Heart left ventricle (tissue), 13 donors: ENCODE measurements at regions not wholly inside any gene's neighbourhood (a gene's known extent, or its start where the extent isn't known, plus 50 kb on each side); places are given as distances from the start of the nearest gene placed in this dataset.

Experiments
- CTCF ChIP-seq, 12 donors: fragments of 200-600 bp; sonication (generic) in 4 of 12; IDR thresholded peaks; one replicate each; pipeline versions ENCODE4 v1.5.0 to v1.8.0; 2018 to 2022; ENCODE audit warnings: antibody characterized with exemption in 12 of 12, mild to moderate bottlenecking in 5 of 12
- POLR2A ChIP-seq, 2 donors: fragments of 450-650 bp; IDR thresholded peaks; one replicate each; pipeline ENCODE4 v1.6.1; 2017; ENCODE audit warnings: antibody characterized with exemption in 2 of 2, mild to moderate bottlenecking in 2 of 2, moderate library complexity in 2 of 2
- donor health status: ischemic (EF 13 %, LVEDD 7.1; RV severe dilation, severe dysfunction).
- donor health status: DM: no; HTN: yes; CAD: no.
- donor health status: DM: no; HTN: no; CAD: no.
- donor health status: ischemic (EF 25% LVEDD 6.9; RV normal size, moderate dysfunction).
- donor health status: ischemic (EF 25% LVEDD 5.7; RV mildly dilated, moderate dysfunction).
- donor health status: ischemic (EF 35%, LVEDD 5.7; RV mildly dilated, moderate dysfunction).
- donor health status: nonischemic (EF 11% LVEDD 7.7; RV severe dilation, severe dysfunction).
- donor health status: DM: yes; HTN: yes; CAD: no.
- donor health status: PGD.
- donor health status: ischemic (EF 29% LVEDD 5.4; RV normal size, mild dysfunction).
- donor health status: nonischemic (EF 23%, LVEDD 6.1; RV moderate dilation, normal function).

- TF ChIP-seq CTCF (IDR thresholded peaks at IDR 0.05) = no peak
- TF ChIP-seq POLR2A (IDR thresholded peaks at IDR 0.05) = no peak
Measured at GRCh38 chr17:14545156-14545906, 244.4 kb downstream of the HS3ST3B1 start.
